DOHH2 (cell line): ENCODE measurements at regions not wholly inside any gene's neighbourhood (a gene's known extent, or its start where the extent isn't known, plus 50 kb on each side); places are given as distances from the start of the nearest gene placed in this dataset.
"Not testable (repeated sequence)": the region's sequence is repeated elsewhere in the genome, so short reads cannot be mapped to it uniquely, and the experiment has no call there.

ENCODE experiments used
- CTCF ChIP-seq: fragments of 200-600 bp; sonication (generic); IDR thresholded peaks from one replicate; pipeline ENCODE4 v1.5.1; 2014; ENCODE audit warnings: antibody characterized with exemption, mild to moderate bottlenecking, low read depth, low read length; ENCODE audit not compliant: poor library complexity, severe bottlenecking
- EZH2phosphoT487 ChIP-seq: fragments of 200-600 bp; sonication (generic); IDR thresholded peaks from 2 replicates; pipeline ENCODE4 v1.6.1; 2017; ENCODE audit warnings: borderline replicate concordance, mild to moderate bottlenecking, antibody characterized with exemption, low read length, moderate library complexity, mixed read lengths

DNA sequence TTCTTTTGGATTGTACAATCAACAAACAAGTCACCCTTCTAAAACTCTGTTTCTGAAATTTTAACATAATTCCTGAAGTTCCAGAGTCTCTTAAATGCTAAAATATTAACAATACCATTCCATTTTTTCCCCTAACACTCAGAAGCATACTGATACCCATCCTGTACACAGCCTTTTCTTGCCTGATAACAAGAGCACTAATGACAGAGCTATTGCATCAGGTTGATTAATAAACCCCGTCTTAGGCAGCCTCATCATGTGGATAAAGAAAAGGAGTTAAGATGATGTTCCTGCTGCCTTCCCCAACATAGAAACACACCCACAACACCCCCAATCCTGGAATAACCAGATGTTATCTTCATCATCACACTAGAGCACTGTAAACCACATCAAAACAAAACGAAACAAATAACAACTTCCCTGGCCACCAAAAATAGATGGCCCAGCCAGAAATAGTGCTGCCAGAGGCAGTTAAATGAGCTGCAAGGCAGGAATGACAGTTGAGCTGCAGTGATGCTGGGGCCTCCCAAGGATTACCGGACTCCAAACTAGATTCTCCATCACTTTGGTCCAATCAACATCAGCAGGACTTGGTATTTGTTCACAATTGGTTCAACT is 146.6 kb upstream of the NBPF9 start:
- not testable (repeated sequence) for TF ChIP-seq CTCF, EZH2phosphoT487
